H9 (cell line): ENCODE measurements at regions not wholly inside any gene's neighbourhood (a gene's known extent, or its start where the extent isn't known, plus 50 kb on each side); places are given as distances from the start of the nearest gene placed in this dataset.

Experiments used
- DNase-seq: peaks from one replicate; pipeline ENCODE4 v3.0.0-alpha.2; 2017
- H2AFZ ChIP-seq: one replicate; pipeline ENCODE4 v1.6.1; 2013; ENCODE audit warnings: mild to moderate bottlenecking, low read length, control low read depth, moderate library complexity
- H2AK5ac ChIP-seq: 2 replicates; pipeline ENCODE4 v1.6.1; 2013; ENCODE audit warnings: low read length, control low read depth, mixed read lengths; ENCODE audit not compliant: insufficient read length
- H2BK120ac ChIP-seq: one replicate; pipeline ENCODE4 v1.6.1; 2013; ENCODE audit warnings: low read depth, mild to moderate bottlenecking, low read length, control low read depth, inconsistent platforms; ENCODE audit not compliant: poor library complexity, severe bottlenecking
- H2BK12ac ChIP-seq: 2 replicates; pipeline ENCODE4 v1.6.1; 2013; ENCODE audit warnings: low read length, control low read depth, mixed read lengths, low read depth; ENCODE audit not compliant: insufficient read length
- H2BK15ac ChIP-seq: 2 replicates; pipeline ENCODE4 v1.6.1; 2013; ENCODE audit warnings: low read depth, low read length, control low read depth
- H2BK20ac ChIP-seq: one replicate; pipeline ENCODE4 v1.6.1; 2013; ENCODE audit warnings: low read depth, mild to moderate bottlenecking, low read length, control low read depth, inconsistent platforms; ENCODE audit not compliant: poor library complexity, severe bottlenecking
- H2BK5ac ChIP-seq: 2 replicates; pipeline ENCODE4 v1.6.1; 2013; ENCODE audit warnings: low read length, control low read depth, mixed read lengths; ENCODE audit not compliant: insufficient read length
- H3K14ac ChIP-seq: 2 replicates; pipeline ENCODE4 v1.6.1; 2013; ENCODE audit warnings: low read length, control low read depth; ENCODE audit not compliant: insufficient read depth
- H3K18ac ChIP-seq: 2 replicates; pipeline ENCODE4 v1.6.1; 2013; ENCODE audit warnings: low read depth, mild to moderate bottlenecking, mixed read lengths, low read length, control low read depth; ENCODE audit not compliant: insufficient read length
- H3K23ac ChIP-seq: 2 replicates; pipeline ENCODE4 v1.6.1; 2013; ENCODE audit warnings: low read length, control low read depth, mixed read lengths, low read depth; ENCODE audit not compliant: insufficient read length
- H3K23me2 ChIP-seq: 2 replicates; pipeline ENCODE4 v1.6.1; 2013; ENCODE audit warnings: low read depth, mild to moderate bottlenecking, mixed read lengths, low read length, control low read depth; ENCODE audit not compliant: insufficient read length, poor library complexity, severe bottlenecking
- H3K27ac ChIP-seq: 2 replicates; pipeline ENCODE4 v1.5.1; 2013; ENCODE audit warnings: low read length, control low read depth, mixed read lengths, low read depth; ENCODE audit not compliant: insufficient read length
- H3K27me3 ChIP-seq: 2 replicates; pipeline ENCODE4 v1.6.1; 2013; ENCODE audit warnings: low read length, control low read depth, inconsistent platforms; ENCODE audit not compliant: insufficient read depth
- H3K4ac ChIP-seq: 2 replicates; pipeline ENCODE4 v1.6.1; 2013; ENCODE audit warnings: low read depth, mild to moderate bottlenecking, control low read depth, inconsistent platforms, low read length, moderate library complexity
- H3K4me1 ChIP-seq: 2 replicates; pipeline ENCODE4 v1.6.1; 2013; ENCODE audit warnings: low read length, control low read depth, inconsistent platforms; ENCODE audit not compliant: insufficient read depth
- H3K4me2 ChIP-seq: 2 replicates; pipeline ENCODE4 v1.6.1; 2013; ENCODE audit warnings: low read length, control low read depth, mixed read lengths; ENCODE audit not compliant: insufficient read length, insufficient read depth
- H3K56ac ChIP-seq: 2 replicates; pipeline ENCODE4 v1.6.1; 2013; ENCODE audit warnings: low read depth, mild to moderate bottlenecking, mixed read lengths, low read length, control low read depth; ENCODE audit not compliant: insufficient read length
- H3K79me1 ChIP-seq: 2 replicates; pipeline ENCODE4 v1.6.1; 2013; ENCODE audit warnings: low read depth, mild to moderate bottlenecking, moderate library complexity, low read length, control low read depth, inconsistent platforms; ENCODE audit not compliant: insufficient read depth, poor library complexity, severe bottlenecking
- H3K79me2 ChIP-seq: 2 replicates; pipeline ENCODE4 v1.6.1; 2013; ENCODE audit warnings: low read length, control low read depth, inconsistent platforms; ENCODE audit not compliant: insufficient read depth
- H3K9ac ChIP-seq: 2 replicates; pipeline ENCODE4 v1.6.1; 2013; ENCODE audit warnings: low read length, control low read depth, mixed read lengths; ENCODE audit not compliant: insufficient read length; ENCODE audit errors: extremely low read depth
- H3K9me3 ChIP-seq: one replicate; pipeline ENCODE4 v1.6.1; 2013; ENCODE audit warnings: low read depth, low read length, inconsistent platforms; ENCODE audit not compliant: control insufficient read depth
- H3T11ph ChIP-seq: one replicate; pipeline ENCODE4 v1.6.1; 2013; ENCODE audit warnings: mild to moderate bottlenecking, low read length, control low read depth, inconsistent platforms
- H4K20me1 ChIP-seq: one replicate; pipeline ENCODE4 v1.6.1; 2013; ENCODE audit not compliant: control insufficient read depth, insufficient read length, insufficient read depth
- H4K5ac ChIP-seq: 2 replicates; pipeline ENCODE4 v1.6.1; 2013; ENCODE audit warnings: low read depth, mild to moderate bottlenecking, mixed read lengths, low read length, control low read depth; ENCODE audit not compliant: insufficient read length
- H4K8ac ChIP-seq: replicated peaks from 2 replicates; pipeline ENCODE4 v1.6.1; 2013; ENCODE audit warnings: low read length, control low read depth, mixed read lengths, low read depth; ENCODE audit not compliant: insufficient read length
- H4K91ac ChIP-seq: 2 replicates; pipeline ENCODE4 v1.6.1; 2013; ENCODE audit warnings: low read depth, mild to moderate bottlenecking, moderate library complexity, mixed read lengths, low read length, control low read depth; ENCODE audit not compliant: insufficient read length
- H3K27ac Mint-ChIP-seq, 3 experiments: 2 replicates in 2 of 3; 3 replicates in 1 of 3; pipeline ENCODE4 v1.8.0; 2020 to 2021; ENCODE audit warnings: mixed read lengths in 3 of 3, mild to moderate bottlenecking in 1 of 3, moderate library complexity in 1 of 3
- H3K27me3 Mint-ChIP-seq: 2 replicates; pipeline ENCODE4 v1.8.0; 2021; ENCODE audit warnings: low read depth, mild to moderate bottlenecking, moderate library complexity, mixed read lengths
- H3K36me3 Mint-ChIP-seq, 3 experiments: 2 replicates in 2 of 3; 3 replicates in 1 of 3; pipeline ENCODE4 v1.8.0; 2020 to 2021; ENCODE audit warnings: low read depth in 3 of 3, mixed read lengths in 3 of 3; ENCODE audit not compliant: insufficient read depth in 1 of 3
- H3K4me1 Mint-ChIP-seq, 2 experiments: 2 replicates each; pipeline ENCODE4 v1.8.0; 2020; ENCODE audit warnings: mixed read lengths in 2 of 2
- H3K4me3 Mint-ChIP-seq, 2 experiments: 2 replicates in 1 of 2; 3 replicates in 1 of 2; pipeline ENCODE4 v1.8.0; 2020 to 2021; ENCODE audit warnings: mild to moderate bottlenecking in 2 of 2, mixed read lengths in 2 of 2, moderate library complexity in 1 of 2
- H3K9me3 Mint-ChIP-seq, 2 experiments: 2 replicates in 1 of 2; 3 replicates in 1 of 2; pipeline ENCODE4 v1.8.0; 2020; ENCODE audit warnings: mild to moderate bottlenecking in 2 of 2, mixed read lengths in 2 of 2, moderate library complexity in 1 of 2
- CTCF ChIP-seq: fragments of 200-600 bp; sonication (generic); conservative IDR thresholded peaks from 3 replicates; pipeline ENCODE4 v1.8.0; 2021; ENCODE audit warnings: antibody characterized with exemption, mild to moderate bottlenecking
- WGBS: extraction: QIAGEN DNeasy Blood & Tissue Kit; methylation state at CpG from one replicate; pipeline ENCODE4 v1.1.7; 2013; ENCODE audit warnings: missing lambda C conversion rate, low lambda C conversion rate, mixed read lengths; ENCODE audit not compliant: insufficient read length; ENCODE audit errors: extremely low coverage; 5-methylcytosine and 5-hydroxymethylcytosine counted together

- H3K27ac Mint-ChIP-seq = no peak overlapping the region
- Histone ChIP-seq H3K27ac (no peak overlapping the region), H3K56ac (no peak overlapping the region), H2AK5ac (no peak overlapping the region), H2BK15ac (no peak overlapping the region), H3T11ph (no peak overlapping the region), H3K14ac (no peak overlapping the region; the same call in 1 of the 2 replicates), H3K79me2 (no peaks in the 10 kb centered on the region), H3K23me2 (no peaks in the 10 kb centered on the region), H3K4ac (no peak overlapping the region), H3K18ac (no peak overlapping the region), H2BK120ac (no peak overlapping the region), H4K91ac (no peak overlapping the region), H3K23ac (no peak overlapping the region), H4K5ac (no peak overlapping the region), H4K8ac (no peak overlapping the region), H3K4me2 (no peak overlapping the region), H2AFZ (no peak overlapping the region), H2BK20ac (no peak overlapping the region), H4K20me1 (no peaks in the 10 kb centered on the region), H3K4me1 (no peaks in the 10 kb centered on the region), H3K9ac (no peak overlapping the region), H2BK5ac (no peak overlapping the region), H3K79me1 (no peaks in the 10 kb centered on the region), H2BK12ac (no peak overlapping the region), H3K9me3 (no peaks in the 10 kb centered on the region), H3K27me3 (no peaks in the 10 kb centered on the region)
- TF ChIP-seq CTCF = no peak
- no CpG with 5 or more reads among the region's 2 CpGs for WGBS
- no peak for DNase-seq
- H3K36me3 Mint-ChIP-seq = peaks cover 0 to 3% (median 1%) of the 10 kb centered on the region in 3 experiments; a peak in 6 of 7 replicates
- H3K4me1 Mint-ChIP-seq = peaks cover 5 to 7% of the 10 kb centered on the region in 2 experiments; a peak in 3 of 4 replicates
- H3K27me3 Mint-ChIP-seq = no peaks in the 10 kb centered on the region
- peaks cover 3 to 4% of the 10 kb centered on the region in 2 experiments for H3K9me3 Mint-ChIP-seq
- no peak overlapping the region for H3K4me3 Mint-ChIP-seq
Observed at GRCh38 chr7:115178835-115179234, 256.9 kb downstream of the MDFIC start.
